DND-41 (cell line): ENCODE measurements at regions not wholly inside any gene's neighbourhood (a gene's known extent, or its start where the extent isn't known, plus 50 kb on each side); places are given as distances from the start of the nearest gene placed in this dataset.

ENCODE experiments used
- EZH2 ChIP-seq: IDR thresholded peaks from 3 replicates; pipeline ENCODE4 v1.6.1; 2012; ENCODE audit warnings: borderline replicate concordance, low read depth, mild to moderate bottlenecking, moderate library complexity, low read length, inconsistent platforms; ENCODE audit not compliant: severe bottlenecking
- TF ChIP-seq, protein P1 (sequence below): IDR thresholded peaks from 2 replicates; pipeline ENCODE4 v1.5.1; 2012; ENCODE audit warnings: borderline replicate concordance, low read length, moderate library complexity, mild to moderate bottlenecking; ENCODE audit not compliant: poor library complexity, severe bottlenecking; ENCODE audit errors: extremely low read depth

DNA sequence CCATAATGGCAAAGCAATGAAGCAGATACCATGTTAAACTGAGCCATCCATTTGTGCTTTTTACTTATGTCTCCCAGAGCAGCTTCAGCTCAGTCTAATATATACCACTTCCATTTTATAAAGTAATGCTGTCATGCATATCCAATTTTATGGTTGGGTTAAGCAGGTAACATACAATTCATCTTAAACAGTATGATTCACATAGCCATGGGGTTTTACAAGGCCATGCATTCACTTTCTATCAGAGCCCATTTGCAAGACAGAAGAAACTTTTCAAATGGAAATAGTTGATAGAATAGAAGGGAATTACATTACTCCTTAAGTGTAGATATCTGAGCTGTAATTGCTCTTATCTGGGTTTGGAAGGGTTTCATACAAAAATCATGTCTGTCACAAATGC is 580.5 kb upstream of the CXADR start:
- TF ChIP-seq EZH2, result no peak
- TF ChIP-seq, protein P1, sequence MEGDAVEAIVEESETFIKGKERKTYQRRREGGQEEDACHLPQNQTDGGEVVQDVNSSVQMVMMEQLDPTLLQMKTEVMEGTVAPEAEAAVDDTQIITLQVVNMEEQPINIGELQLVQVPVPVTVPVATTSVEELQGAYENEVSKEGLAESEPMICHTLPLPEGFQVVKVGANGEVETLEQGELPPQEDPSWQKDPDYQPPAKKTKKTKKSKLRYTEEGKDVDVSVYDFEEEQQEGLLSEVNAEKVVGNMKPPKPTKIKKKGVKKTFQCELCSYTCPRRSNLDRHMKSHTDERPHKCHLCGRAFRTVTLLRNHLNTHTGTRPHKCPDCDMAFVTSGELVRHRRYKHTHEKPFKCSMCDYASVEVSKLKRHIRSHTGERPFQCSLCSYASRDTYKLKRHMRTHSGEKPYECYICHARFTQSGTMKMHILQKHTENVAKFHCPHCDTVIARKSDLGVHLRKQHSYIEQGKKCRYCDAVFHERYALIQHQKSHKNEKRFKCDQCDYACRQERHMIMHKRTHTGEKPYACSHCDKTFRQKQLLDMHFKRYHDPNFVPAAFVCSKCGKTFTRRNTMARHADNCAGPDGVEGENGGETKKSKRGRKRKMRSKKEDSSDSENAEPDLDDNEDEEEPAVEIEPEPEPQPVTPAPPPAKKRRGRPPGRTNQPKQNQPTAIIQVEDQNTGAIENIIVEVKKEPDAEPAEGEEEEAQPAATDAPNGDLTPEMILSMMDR, result no peak
